ENCODE measurements at regions not wholly inside any gene's neighbourhood (a gene's known extent, or its start where the extent isn't known, plus 50 kb on each side); places are given as distances from the start of the nearest gene placed in this dataset.
"Not testable (repeated sequence)": the region's sequence is repeated elsewhere in the genome, so short reads cannot be mapped to it uniquely, and the experiment has no call there.

DNA sequence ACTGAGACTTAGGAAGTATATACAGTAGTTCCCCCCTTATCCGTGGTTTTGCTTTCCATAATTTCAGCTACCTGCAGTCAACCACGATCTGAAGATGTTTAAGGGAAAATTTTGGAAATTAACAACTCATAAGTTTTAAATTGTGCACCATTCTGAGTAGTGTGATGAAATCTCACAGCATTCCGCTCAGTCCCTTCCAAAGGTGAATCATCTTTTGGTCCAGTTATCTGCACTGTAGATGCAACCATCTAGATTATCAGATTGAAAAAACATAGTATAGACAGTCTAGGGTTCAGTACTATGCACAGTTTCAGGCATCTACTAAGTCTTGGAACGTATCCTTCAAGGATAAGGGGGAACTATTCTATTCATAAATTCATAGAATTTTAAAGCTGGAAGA, 109.0 kb downstream of the ANXA3 start:
- peaks cover 1% of the 10 kb centered on the region for H3K27me3 Mint-ChIP-seq
- H3K4me3 Mint-ChIP-seq, result no peak overlapping the region
- DNase-seq, result no peak
- intact Hi-C loops (cut with micrococcal nuclease), result loop anchor here (5.0 kb wide), 1 partner anchor 348 kb away; no protein-coding TSS in a partner anchor
- peaks cover 6% of the 10 kb centered on the region for H3K9me3 Mint-ChIP-seq
- H3K27ac Mint-ChIP-seq, result no peak overlapping the region
- no peaks in the 10 kb centered on the region for H3K36me3 Mint-ChIP-seq (ENCODE audit: low read depth)
- peaks cover 60% of the 10 kb centered on the region for H3K4me1 Mint-ChIP-seq

- Mint-ChIP-seq H3K27ac (no peak overlapping the region), H3K4me3 (no peak overlapping the region), H3K9me3 (peaks cover 6% of the 10 kb centered on the region), H3K36me3 (ENCODE audit: low read depth) (no peaks in the 10 kb centered on the region), H3K4me1 (peaks cover 57% of the 10 kb centered on the region), H3K27me3 (peaks cover 1% of the 10 kb centered on the region)
- no peak for DNase-seq
- intact Hi-C loops (cut with micrococcal nuclease), result loop anchor here (5.0 kb wide), 1 partner anchor 349 kb away; no protein-coding TSS in a partner anchor
Measured at GRCh38 chr4:78661086-78661690, 109.6 kb downstream of the ANXA3 start.

DNA sequence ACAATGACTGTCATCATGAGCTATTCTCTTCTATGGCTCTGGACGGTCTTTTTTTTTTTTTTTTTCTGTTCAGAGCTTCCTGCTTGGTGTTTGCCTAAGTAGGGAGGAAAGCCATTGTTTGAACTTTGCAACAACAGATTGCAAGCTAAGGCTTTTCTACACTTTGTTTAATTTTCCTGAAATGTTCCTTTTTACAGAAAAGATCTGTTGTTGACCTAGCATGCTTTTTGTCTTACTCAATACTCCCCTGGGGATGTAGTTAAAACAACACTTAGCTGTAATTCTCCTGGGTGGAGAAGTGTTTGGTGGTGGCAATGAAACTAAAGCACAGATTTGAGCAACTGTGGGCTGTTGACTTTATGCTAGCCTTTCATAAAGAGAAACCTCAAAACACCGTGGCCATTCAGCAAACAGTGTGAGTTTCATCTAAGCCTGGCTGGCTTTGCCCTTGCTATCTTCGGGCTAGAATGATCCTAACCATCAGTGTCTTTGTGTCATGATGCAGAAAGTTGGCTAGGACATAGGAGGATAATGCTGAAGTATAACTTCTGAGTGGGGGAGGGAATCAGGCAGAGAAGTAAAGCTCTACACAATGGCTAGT, 110.5 kb downstream of the ANXA3 start:
- Mint-ChIP-seq H3K27ac (no peak overlapping the region), H3K27me3 (peaks cover 1% of the 10 kb centered on the region), H3K4me3 (peak overlapping the region; percentile 11), H3K4me1 (peaks cover 58% of the 10 kb centered on the region), H3K36me3 (ENCODE audit: low read depth) (no peaks in the 10 kb centered on the region), H3K9me3 (peaks cover 6% of the 10 kb centered on the region)
- peak; percentile 66 for DNase-seq
- intact Hi-C loops (cut with micrococcal nuclease), result loop anchor here (5.0 kb wide), 1 partner anchor 350 kb away; no protein-coding TSS in a partner anchor

DNA sequence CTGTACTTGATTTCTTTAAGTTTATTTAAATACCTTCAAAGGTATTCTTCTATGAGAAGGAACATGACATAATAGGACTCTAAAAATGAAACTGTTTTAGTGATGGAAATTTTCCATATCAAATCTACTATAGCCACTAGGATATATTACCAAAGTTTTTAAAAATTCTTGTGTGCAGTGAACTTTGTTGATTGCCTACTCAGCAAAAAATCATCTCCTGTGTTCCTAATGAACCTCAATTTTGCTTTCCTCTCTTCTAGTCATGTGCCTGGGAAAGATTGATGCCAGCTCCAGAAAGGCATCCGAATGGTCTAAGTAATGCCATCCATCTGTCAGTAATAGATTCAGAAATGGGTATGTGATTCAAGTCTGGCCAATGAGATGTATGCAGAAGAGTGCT, 111.1 kb downstream of the ANXA3 start:
- peaks cover 6% of the 10 kb centered on the region for H3K9me3 Mint-ChIP-seq
- intact Hi-C loops (cut with micrococcal nuclease), result loop anchor here (5.0 kb wide), 1 partner anchor 350 kb away; no protein-coding TSS in a partner anchor
- peaks cover 55% of the 10 kb centered on the region for H3K4me1 Mint-ChIP-seq
- no peak overlapping the region for H3K4me3 Mint-ChIP-seq
- DNase-seq, result no peak
- no peak overlapping the region for H3K27ac Mint-ChIP-seq
- H3K36me3 Mint-ChIP-seq (ENCODE audit: low read depth), result no peaks in the 10 kb centered on the region
- H3K27me3 Mint-ChIP-seq, result peaks cover 1% of the 10 kb centered on the region

- intact Hi-C loops (cut with micrococcal nuclease), result loop anchor here (5.0 kb wide), 1 partner anchor 352 kb away; no protein-coding TSS in a partner anchor
- DNase-seq; H3K27ac Mint-ChIP-seq; H3K36me3 Mint-ChIP-seq (ENCODE audit: low read depth); H3K27me3 Mint-ChIP-seq; H3K9me3 Mint-ChIP-seq; H3K4me3 Mint-ChIP-seq: not testable (repeated sequence)
- H3K4me1 Mint-ChIP-seq, result peaks cover 46% of the 10 kb centered on the region
Measured at GRCh38 chr4:78664296-78664695, 111.9 kb upstream of the BMP2K start.

- no peak overlapping the region for H3K27ac Mint-ChIP-seq
- peaks cover 42% of the 10 kb centered on the region for H3K4me1 Mint-ChIP-seq
- no peak for DNase-seq
- H3K36me3 Mint-ChIP-seq (ENCODE audit: low read depth), result no peaks in the 10 kb centered on the region
- H3K4me3 Mint-ChIP-seq, result no peak overlapping the region
- intact Hi-C loops (cut with micrococcal nuclease), result no loop called here
- H3K9me3 Mint-ChIP-seq, result peaks cover 11% of the 10 kb centered on the region
- peaks cover 1% of the 10 kb centered on the region for H3K27me3 Mint-ChIP-seq
Measured at GRCh38 chr4:78665216-78665770, 110.9 kb upstream of the BMP2K start.

DNA sequence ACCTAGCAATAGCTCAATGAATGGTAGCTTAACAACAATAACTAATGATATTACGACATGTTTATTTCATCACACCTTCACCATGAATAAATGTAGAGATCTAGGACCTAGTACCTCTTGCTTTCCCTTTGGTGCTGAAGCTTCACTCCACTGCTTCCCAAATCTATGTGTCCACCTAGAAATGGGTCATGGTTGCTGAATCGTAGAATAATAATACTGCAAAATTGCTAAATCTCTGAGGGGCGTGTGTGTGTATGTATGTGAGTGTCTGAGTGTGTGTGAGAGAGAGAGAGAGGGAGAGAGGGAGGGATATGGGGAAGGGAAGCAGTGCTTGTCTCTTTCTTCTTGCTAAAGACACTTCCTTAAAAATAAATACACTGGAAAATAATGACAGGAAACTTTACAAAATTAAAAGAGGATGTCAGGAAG, 109.3 kb upstream of the BMP2K start:
- no peaks in the 10 kb centered on the region for H3K36me3 Mint-ChIP-seq (ENCODE audit: low read depth)
- H3K4me1 Mint-ChIP-seq, result peaks cover 38% of the 10 kb centered on the region
- H3K27ac Mint-ChIP-seq, result no peak overlapping the region
- H3K4me3 Mint-ChIP-seq, result no peak overlapping the region
- peaks cover 11% of the 10 kb centered on the region for H3K9me3 Mint-ChIP-seq
- DNase-seq, result no peak
- peaks cover 1% of the 10 kb centered on the region for H3K27me3 Mint-ChIP-seq
- intact Hi-C loops (cut with micrococcal nuclease), result loop anchor here (1.0 kb wide), 1 partner anchor 9 kb away; no protein-coding TSS in a partner anchor

GRCh38 chr4:78667325-78667724, 108.8 kb upstream of the BMP2K start:
- H3K4me3 Mint-ChIP-seq, result no peak overlapping the region
- H3K4me1 Mint-ChIP-seq, result peaks cover 33% of the 10 kb centered on the region
- H3K27me3 Mint-ChIP-seq, result peaks cover 1% of the 10 kb centered on the region
- intact Hi-C loops (cut with micrococcal nuclease), result loop anchor here (1.0 kb wide), 1 partner anchor 9 kb away; no protein-coding TSS in a partner anchor
- H3K9me3 Mint-ChIP-seq, result peaks cover 11% of the 10 kb centered on the region
- no peak for DNase-seq
- H3K36me3 Mint-ChIP-seq (ENCODE audit: low read depth), result no peaks in the 10 kb centered on the region
- no peak overlapping the region for H3K27ac Mint-ChIP-seq

- intact Hi-C loops (cut with micrococcal nuclease), result loop anchor here (1.0 kb wide), 1 partner anchor 9 kb away; no protein-coding TSS in a partner anchor
- Mint-ChIP-seq H3K27me3 (peaks cover 1% of the 10 kb centered on the region), H3K27ac (no peak overlapping the region)
Measured at GRCh38 chr4:78667764-78668163, 108.4 kb upstream of the BMP2K start.

GRCh38 chr4:78669453-78669852, 106.7 kb upstream of the BMP2K start:
- no peak overlapping the region for H3K4me3 Mint-ChIP-seq
- no peaks in the 10 kb centered on the region for H3K27me3 Mint-ChIP-seq
- H3K27ac Mint-ChIP-seq, result no peak overlapping the region
- H3K4me1 Mint-ChIP-seq, result peaks cover 14% of the 10 kb centered on the region
- H3K9me3 Mint-ChIP-seq, result peaks cover 5% of the 10 kb centered on the region
- intact Hi-C loops (cut with micrococcal nuclease), result no loop called here
- no peak for DNase-seq
- H3K36me3 Mint-ChIP-seq (ENCODE audit: low read depth), result no peaks in the 10 kb centered on the region

More at GRCh38 chr4:78667764-78668163, 108.4 kb upstream of the BMP2K start:
- peaks cover 29% of the 10 kb centered on the region for H3K4me1 Mint-ChIP-seq
- no peak overlapping the region for H3K4me3 Mint-ChIP-seq
- H3K9me3 Mint-ChIP-seq, result peaks cover 11% of the 10 kb centered on the region
- H3K36me3 Mint-ChIP-seq (ENCODE audit: low read depth), result no peaks in the 10 kb centered on the region
- no peak for DNase-seq

GRCh38 chr4:78671903-78672815, 104.0 kb upstream of the BMP2K start:
- peaks cover 2% of the 10 kb centered on the region for H3K36me3 Mint-ChIP-seq (ENCODE audit: low read depth)
- H3K27ac Mint-ChIP-seq, result no peak overlapping the region
- no peak overlapping the region for H3K4me3 Mint-ChIP-seq
- DNase-seq, result no peak
- H3K4me1 Mint-ChIP-seq, result peaks cover 8% of the 10 kb centered on the region
- H3K27me3 Mint-ChIP-seq, result no peaks in the 10 kb centered on the region
- intact Hi-C loops (cut with micrococcal nuclease), result no loop called here
- H3K9me3 Mint-ChIP-seq, result peaks cover 9% of the 10 kb centered on the region

DNA sequence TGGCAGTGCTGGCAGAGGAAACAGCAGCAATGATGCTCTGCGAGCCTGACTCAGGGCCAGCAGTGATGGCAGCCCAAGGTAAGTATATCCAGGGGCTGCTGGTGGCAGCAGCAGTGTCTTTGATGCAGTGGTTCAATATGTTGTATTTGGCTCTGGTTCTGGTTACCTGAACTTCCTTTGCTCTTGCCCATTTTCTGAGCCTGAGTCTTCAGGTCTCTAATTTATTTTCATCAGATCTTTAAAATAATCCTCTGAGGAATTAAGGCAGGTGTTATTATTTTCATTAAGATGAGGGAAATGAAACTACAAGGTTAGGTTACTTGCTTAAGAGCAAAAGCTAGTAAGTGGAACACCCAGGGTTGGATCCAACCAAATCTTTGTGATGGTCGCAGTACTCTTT, 102.8 kb upstream of the BMP2K start:
- Mint-ChIP-seq H3K36me3 (ENCODE audit: low read depth) (peaks cover 2% of the 10 kb centered on the region), H3K4me3 (no peak overlapping the region), H3K9me3 (peaks cover 9% of the 10 kb centered on the region), H3K27ac (no peak overlapping the region), H3K4me1 (no peaks in the 10 kb centered on the region), H3K27me3 (no peaks in the 10 kb centered on the region)
- intact Hi-C loops (cut with micrococcal nuclease), result no loop called here
- no peak for DNase-seq

- H3K4me3 Mint-ChIP-seq, result no peak overlapping the region
- intact Hi-C loops (cut with micrococcal nuclease), result no loop called here
- no peak for DNase-seq
- H3K27me3 Mint-ChIP-seq, result no peaks in the 10 kb centered on the region
- H3K9me3 Mint-ChIP-seq, result peaks cover 6% of the 10 kb centered on the region
- no peak overlapping the region for H3K27ac Mint-ChIP-seq
- H3K36me3 Mint-ChIP-seq (ENCODE audit: low read depth), result peaks cover 2% of the 10 kb centered on the region
- no peaks in the 10 kb centered on the region for H3K4me1 Mint-ChIP-seq
Measured at GRCh38 chr4:78675325-78675724, 100.8 kb upstream of the BMP2K start.

Measured in activated CD4-positive, alpha-beta T cell treated with anti-CD3 and anti-CD28 coated beads, Interleukin-2, amount 10 ng/mL, durations not matched to agents 24 days and 14 days (primary cell).